BJ (cell line): ENCODE measurements at regions not wholly inside any gene's neighbourhood (a gene's known extent, or its start where the extent isn't known, plus 50 kb on each side); places are given as distances from the start of the nearest gene placed in this dataset.

Experiments
- CTCF ChIA-PET: fragments of 350-600 bp; formaldehyde crosslinking; extraction: SDS; loops from one replicate; lab custom pipeline; 2021; ENCODE audit warnings: antibody characterized with exemption, inconsistent platforms; lab: Yijun Ruan, JAX
- POLR2A ChIA-PET: fragments of 300-600 bp; sonication (Branson Sonifier 250); formaldehyde crosslinking; extraction: SDS; loops from one replicate; lab custom pipeline; 2021; ENCODE audit warnings: antibody characterized with exemption; lab: Charles Lee
- DNase-seq: peaks from one replicate; pipeline ENCODE4 v3.0.0-alpha.2; 2011; ENCODE audit warnings: low read depth
- H3K27me3 ChIP-seq: 2 replicates; pipeline ENCODE4 v1.6.0; 2011; ENCODE audit warnings: low read length; ENCODE audit not compliant: control insufficient read depth, insufficient read depth
- H3K36me3 ChIP-seq: 2 replicates; pipeline ENCODE4 v1.5.1; 2011; ENCODE audit warnings: low read length; ENCODE audit not compliant: control insufficient read depth, insufficient read depth
- H3K4me3 ChIP-seq: 2 replicates; pipeline ENCODE4 v1.5.1; 2011; ENCODE audit warnings: low read depth, mild to moderate bottlenecking, control low read depth, low read length
- TF ChIP-seq, protein P1 (sequence below): IDR thresholded peaks from 2 replicates; pipeline ENCODE4 v1.5.1; 2011; ENCODE audit warnings: low read depth, mild to moderate bottlenecking, control low read depth, inconsistent platforms, low read length, moderate library complexity; ENCODE audit not compliant: insufficient read depth

DNA sequence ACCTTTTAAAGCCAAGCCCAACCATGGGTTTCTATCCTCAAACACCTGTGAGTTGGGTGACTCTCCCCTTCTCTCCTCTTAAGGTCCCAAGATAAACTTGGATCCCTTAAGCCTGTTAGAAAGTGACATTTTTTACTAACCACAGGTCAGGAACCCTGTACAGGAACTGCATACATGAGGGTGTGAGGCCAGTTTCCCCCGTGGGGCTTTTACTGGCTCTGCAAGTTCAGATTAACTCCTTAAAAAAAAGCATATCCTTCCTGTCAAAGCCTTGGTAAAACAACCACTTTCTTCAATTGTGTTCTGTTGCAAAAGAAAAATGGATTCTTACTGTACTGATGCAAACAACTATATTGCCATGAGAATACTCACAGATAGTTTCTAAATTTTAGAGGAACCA is 2638.7 kb upstream of the PCDH20 start:
- H3K27me3 ChIP-seq, result no peaks in the 10 kb centered on the region
- ChIA-PET CTCF (no interaction called here), POLR2A (no interaction called here)
- DNase-seq, result no peak
- H3K4me3 ChIP-seq, result no peak overlapping the region
- H3K36me3 ChIP-seq, result no peaks in the 10 kb centered on the region
- TF ChIP-seq, protein P1, sequence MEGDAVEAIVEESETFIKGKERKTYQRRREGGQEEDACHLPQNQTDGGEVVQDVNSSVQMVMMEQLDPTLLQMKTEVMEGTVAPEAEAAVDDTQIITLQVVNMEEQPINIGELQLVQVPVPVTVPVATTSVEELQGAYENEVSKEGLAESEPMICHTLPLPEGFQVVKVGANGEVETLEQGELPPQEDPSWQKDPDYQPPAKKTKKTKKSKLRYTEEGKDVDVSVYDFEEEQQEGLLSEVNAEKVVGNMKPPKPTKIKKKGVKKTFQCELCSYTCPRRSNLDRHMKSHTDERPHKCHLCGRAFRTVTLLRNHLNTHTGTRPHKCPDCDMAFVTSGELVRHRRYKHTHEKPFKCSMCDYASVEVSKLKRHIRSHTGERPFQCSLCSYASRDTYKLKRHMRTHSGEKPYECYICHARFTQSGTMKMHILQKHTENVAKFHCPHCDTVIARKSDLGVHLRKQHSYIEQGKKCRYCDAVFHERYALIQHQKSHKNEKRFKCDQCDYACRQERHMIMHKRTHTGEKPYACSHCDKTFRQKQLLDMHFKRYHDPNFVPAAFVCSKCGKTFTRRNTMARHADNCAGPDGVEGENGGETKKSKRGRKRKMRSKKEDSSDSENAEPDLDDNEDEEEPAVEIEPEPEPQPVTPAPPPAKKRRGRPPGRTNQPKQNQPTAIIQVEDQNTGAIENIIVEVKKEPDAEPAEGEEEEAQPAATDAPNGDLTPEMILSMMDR, result no peak

DNA sequence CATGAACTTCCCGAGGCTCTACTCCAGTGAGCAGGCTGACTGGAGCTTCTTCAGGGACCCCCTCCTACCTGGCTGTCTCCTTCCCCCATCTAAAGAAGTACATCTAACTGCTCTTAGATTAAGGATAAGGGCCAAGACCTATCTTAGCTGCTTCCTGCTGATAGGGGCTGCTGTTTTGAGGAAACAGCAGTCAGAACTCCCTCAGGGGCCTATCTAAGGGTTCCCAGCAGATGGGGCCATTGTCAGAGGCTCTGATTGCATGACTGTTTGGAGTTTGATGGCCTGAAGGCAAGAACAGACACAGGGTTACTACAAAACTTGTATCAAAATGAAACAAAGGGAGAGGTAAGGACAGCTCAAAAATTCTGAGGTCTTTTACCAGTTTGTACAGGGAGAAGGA is 2636.9 kb upstream of the PCDH20 start:
- H3K27me3 ChIP-seq, result no peaks in the 10 kb centered on the region
- no peak overlapping the region for H3K4me3 ChIP-seq
- DNase-seq, result no peak
- POLR2A ChIA-PET, result no interaction called here
- no peaks in the 10 kb centered on the region for H3K36me3 ChIP-seq
- TF ChIP-seq, protein P1, result no peak
- CTCF ChIA-PET, result no interaction called here

- ChIA-PET CTCF (no interaction called here), POLR2A (no interaction called here)
- no peaks in the 10 kb centered on the region for H3K36me3 ChIP-seq
- TF ChIP-seq, protein P1, result no peak
- no peak overlapping the region for H3K4me3 ChIP-seq
- no peak for DNase-seq
- no peaks in the 10 kb centered on the region for H3K27me3 ChIP-seq
Measured at GRCh38 chr13:64051278-64051677, 2635.6 kb upstream of the PCDH20 start.

DNA sequence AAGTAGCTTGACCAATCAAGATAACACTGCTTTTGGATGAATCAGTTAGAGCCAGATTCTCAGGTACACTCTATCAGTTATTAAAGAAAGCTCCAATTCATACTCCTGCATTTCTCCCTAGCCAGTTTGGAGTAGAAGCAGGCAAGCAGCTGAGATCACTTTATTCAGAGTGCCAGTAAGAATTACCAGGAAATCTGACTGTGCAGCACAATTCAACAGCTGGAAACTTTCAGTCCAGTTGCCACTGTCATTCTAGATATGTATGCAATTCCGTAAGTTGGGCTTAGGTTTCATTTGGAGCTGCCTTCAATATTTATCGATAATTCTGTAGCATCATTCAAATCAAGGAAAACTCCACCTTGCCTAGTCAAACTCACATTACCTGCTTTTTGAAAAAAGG is 2625.6 kb upstream of the PCDH20 start:
- no peak for DNase-seq
- ChIA-PET POLR2A (no interaction called here), CTCF (no interaction called here)
- no peaks in the 10 kb centered on the region for H3K27me3 ChIP-seq
- no peaks in the 10 kb centered on the region for H3K36me3 ChIP-seq
- TF ChIP-seq, protein P1, result no peak
- no peak overlapping the region for H3K4me3 ChIP-seq

- DNase-seq, result no peak
- ChIA-PET POLR2A (no interaction called here), CTCF (no interaction called here)
- Histone ChIP-seq H3K36me3 (no peaks in the 10 kb centered on the region), H3K27me3 (no peaks in the 10 kb centered on the region), H3K4me3 (no peak overlapping the region)
- TF ChIP-seq, protein P1, result no peak
Measured at GRCh38 chr13:64033921-64034320, 2618.3 kb upstream of the PCDH20 start.
